KMS-11 (cell line): ENCODE measurements at regions not wholly inside any gene's neighbourhood (a gene's known extent, or its start where the extent isn't known, plus 50 kb on each side); places are given as distances from the start of the nearest gene placed in this dataset.

Experiments used
- H2AFZ ChIP-seq: fragments of 200-600 bp; sonication (generic); 2 replicates; pipeline ENCODE4 v1.6.1; 2016; ENCODE audit warnings: antibody characterized with exemption, mixed run types, low read depth
- H3K27ac ChIP-seq: fragments of 200-600 bp; sonication (generic); 2 replicates; pipeline ENCODE4 v1.6.1; 2016; ENCODE audit warnings: mild to moderate bottlenecking, mixed run types
- H3K27me3 ChIP-seq: fragments of 200-600 bp; sonication (generic); 2 replicates; pipeline ENCODE4 v1.6.1; 2017; ENCODE audit warnings: mild to moderate bottlenecking, low read depth, mixed run types, moderate library complexity; ENCODE audit not compliant: insufficient read depth
- H3K36me3 ChIP-seq: fragments of 200-600 bp; sonication (generic); 2 replicates; pipeline ENCODE4 v1.6.1; 2017; ENCODE audit warnings: mild to moderate bottlenecking, mixed run types; ENCODE audit not compliant: insufficient read depth
- H3K4me1 ChIP-seq: fragments of 200-600 bp; sonication (generic); 2 replicates; pipeline ENCODE4 v1.6.1; 2016; ENCODE audit warnings: mild to moderate bottlenecking, low read depth, mixed run types; ENCODE audit not compliant: poor library complexity, severe bottlenecking
- H3K4me2 ChIP-seq: fragments of 200-600 bp; sonication (generic); 2 replicates; pipeline ENCODE4 v1.7.0; 2016; ENCODE audit warnings: mild to moderate bottlenecking, mixed run types
- H3K4me3 ChIP-seq: fragments of 200-600 bp; sonication (generic); IDR thresholded peaks from 2 replicates; pipeline ENCODE4 v1.6.1; 2017; ENCODE audit warnings: low read depth, low read length, mixed read lengths; ENCODE audit not compliant: insufficient read depth
- H3K79me2 ChIP-seq: fragments of 200-600 bp; sonication (generic); 2 replicates; pipeline ENCODE4 v1.6.1; 2016; ENCODE audit warnings: low read depth, mixed run types; ENCODE audit not compliant: insufficient read depth
- H3K9ac ChIP-seq: fragments of 200-600 bp; sonication (generic); 2 replicates; pipeline ENCODE4 v1.6.1; 2016; ENCODE audit warnings: mild to moderate bottlenecking, mixed run types
- H4K20me1 ChIP-seq: fragments of 200-600 bp; sonication (generic); 2 replicates; pipeline ENCODE4 v1.6.1; 2016; ENCODE audit warnings: mild to moderate bottlenecking, mixed run types; ENCODE audit not compliant: insufficient read depth
- CTCF ChIP-seq: fragments of 200-600 bp; sonication (generic); conservative IDR thresholded peaks from 2 replicates; pipeline ENCODE4 v1.6.1; 2017; ENCODE audit warnings: low read depth, mild to moderate bottlenecking, antibody characterized with exemption, low read length, moderate library complexity, mixed read lengths

GRCh38 chr5:34551911-34552433 lies 104.2 kb upstream of the RAI14 start:
- Histone ChIP-seq H2AFZ (no peak overlapping the region), H3K27me3 (no peaks in the 10 kb centered on the region), H3K79me2 (no peaks in the 10 kb centered on the region), H3K36me3 (no peaks in the 10 kb centered on the region), H3K4me3 (no peak overlapping the region), H3K4me1 (no peaks in the 10 kb centered on the region), H4K20me1 (no peaks in the 10 kb centered on the region), H3K4me2 (no peak overlapping the region), H3K27ac (no peak overlapping the region), H3K9ac (no peak overlapping the region)
- no peak for TF ChIP-seq CTCF

- Histone ChIP-seq H3K27me3 (no peaks in the 10 kb centered on the region), H3K36me3 (no peaks in the 10 kb centered on the region), H3K4me2 (no peak overlapping the region), H3K4me3 (no peak overlapping the region), H3K4me1 (no peaks in the 10 kb centered on the region), H2AFZ (no peak overlapping the region), H3K27ac (no peak overlapping the region), H3K9ac (no peak overlapping the region), H4K20me1 (no peaks in the 10 kb centered on the region), H3K79me2 (no peaks in the 10 kb centered on the region)
- no peak for TF ChIP-seq CTCF
Measured at GRCh38 chr5:34552686-34553085, 103.4 kb upstream of the RAI14 start.

GRCh38 chr5:34553581-34553980 lies 102.5 kb upstream of the RAI14 start:
- H2AFZ ChIP-seq, result no peak overlapping the region
- no peaks in the 10 kb centered on the region for H3K4me1 ChIP-seq
- no peaks in the 10 kb centered on the region for H3K27me3 ChIP-seq
- H3K36me3 ChIP-seq, result no peaks in the 10 kb centered on the region
- no peaks in the 10 kb centered on the region for H4K20me1 ChIP-seq
- H3K27ac ChIP-seq, result no peak overlapping the region
- H3K9ac ChIP-seq, result no peak overlapping the region
- H3K79me2 ChIP-seq, result no peaks in the 10 kb centered on the region
- no peak overlapping the region for H3K4me2 ChIP-seq
- no peak overlapping the region for H3K4me3 ChIP-seq
- TF ChIP-seq CTCF, result no peak

- TF ChIP-seq CTCF, result no peak
- no peak overlapping the region for H3K9ac ChIP-seq
- H3K27me3 ChIP-seq, result no peaks in the 10 kb centered on the region
- no peak overlapping the region for H3K4me2 ChIP-seq
- H2AFZ ChIP-seq, result no peak overlapping the region
- H3K4me3 ChIP-seq, result no peak overlapping the region
- H3K79me2 ChIP-seq, result no peaks in the 10 kb centered on the region
- H3K4me1 ChIP-seq, result no peaks in the 10 kb centered on the region
- H3K36me3 ChIP-seq, result no peaks in the 10 kb centered on the region
- no peaks in the 10 kb centered on the region for H4K20me1 ChIP-seq
- H3K27ac ChIP-seq, result no peak overlapping the region
Measured at GRCh38 chr5:34554641-34555040, 101.5 kb upstream of the RAI14 start.
